Thoracic aorta (tissue), 2 donors: ENCODE measurements at regions not wholly inside any gene's neighbourhood (a gene's known extent, or its start where the extent isn't known, plus 50 kb on each side); places are given as distances from the start of the nearest gene placed in this dataset.

Experiments
- ATAC-seq: fragments of 150-250 bp; one replicate; pipeline ENCODE4 v1.8.0; 2017; ENCODE audit warnings: low read depth; ENCODE audit not compliant: insufficient number of reproducible peaks, low FRiP score
- DNase-seq: peaks from one replicate; pipeline ENCODE4 v3.0.0-alpha.2; 2020; ENCODE audit warnings: low spot score
- H3K27ac ChIP-seq, 2 donors: fragments of 200-600 bp; sonication (generic); 1 replicate in 1 of 2; 2 replicates in 1 of 2; pipeline ENCODE4 v1.5.1; 2016; ENCODE audit warnings: mild to moderate bottlenecking in 2 of 2, moderate library complexity in 2 of 2
- H3K27me3 ChIP-seq: fragments of 200-600 bp; sonication (generic); replicated peaks from 2 replicates; pipeline ENCODE4 v1.6.0; 2016; ENCODE audit warnings: mild to moderate bottlenecking; ENCODE audit not compliant: insufficient read depth
- H3K36me3 ChIP-seq: fragments of 200-600 bp; sonication (generic); one replicate; pipeline ENCODE4 v1.5.1; 2016
- H3K4me1 ChIP-seq, 2 donors: fragments of 200-600 bp; sonication (generic); 1 replicate in 1 of 2; 2 replicates in 1 of 2; pipeline versions ENCODE4 v1.5.1 to v1.6.0; 2016; ENCODE audit warnings: low read depth in 2 of 2, mild to moderate bottlenecking in 1 of 2; ENCODE audit not compliant: control insufficient read depth in 1 of 2
- H3K4me3 ChIP-seq: fragments of 200-600 bp; sonication (generic); 2 replicates; pipeline ENCODE4 v1.5.1; 2016; ENCODE audit warnings: mild to moderate bottlenecking
- H3K9me3 ChIP-seq: fragments of 200-600 bp; sonication (generic); 2 replicates; pipeline ENCODE4 v1.5.1; 2016
- TF ChIP-seq, protein P1 (sequence below): fragments of 200-600 bp; sonication (generic); IDR thresholded peaks from one replicate; pipeline ENCODE4 v1.5.1; 2019; ENCODE audit warnings: antibody characterized with exemption

DNA sequence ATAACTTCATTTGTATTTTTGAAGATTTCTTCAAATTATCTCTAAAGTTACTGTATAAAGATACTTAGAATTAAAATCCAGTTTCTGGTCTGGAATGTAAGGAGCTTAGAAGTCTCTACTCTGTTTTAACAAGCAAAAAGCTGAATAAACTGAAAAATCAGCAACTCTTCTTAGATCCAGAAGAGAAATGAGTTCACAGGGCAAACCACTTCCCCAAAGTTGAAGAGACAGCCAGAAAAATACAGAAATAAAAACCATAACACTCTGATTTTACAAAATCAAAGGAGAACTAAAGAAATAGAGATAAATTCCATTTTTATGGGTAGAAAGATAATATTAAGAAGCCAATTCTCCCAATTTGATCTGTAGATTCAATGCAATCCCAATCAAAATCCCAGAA is 1166.8 kb downstream of the ADGRL3 start:
- Histone ChIP-seq H3K27me3 (no peaks in the 10 kb centered on the region), H3K9me3 (no peaks in the 10 kb centered on the region), H3K36me3 (no peaks in the 10 kb centered on the region), H3K4me1 (no peaks in the 10 kb centered on the region), H3K27ac (no peak overlapping the region), H3K4me3 (no peak overlapping the region)
- ATAC-seq (no peak), DNase-seq (no peak)
- TF ChIP-seq, protein P1, sequence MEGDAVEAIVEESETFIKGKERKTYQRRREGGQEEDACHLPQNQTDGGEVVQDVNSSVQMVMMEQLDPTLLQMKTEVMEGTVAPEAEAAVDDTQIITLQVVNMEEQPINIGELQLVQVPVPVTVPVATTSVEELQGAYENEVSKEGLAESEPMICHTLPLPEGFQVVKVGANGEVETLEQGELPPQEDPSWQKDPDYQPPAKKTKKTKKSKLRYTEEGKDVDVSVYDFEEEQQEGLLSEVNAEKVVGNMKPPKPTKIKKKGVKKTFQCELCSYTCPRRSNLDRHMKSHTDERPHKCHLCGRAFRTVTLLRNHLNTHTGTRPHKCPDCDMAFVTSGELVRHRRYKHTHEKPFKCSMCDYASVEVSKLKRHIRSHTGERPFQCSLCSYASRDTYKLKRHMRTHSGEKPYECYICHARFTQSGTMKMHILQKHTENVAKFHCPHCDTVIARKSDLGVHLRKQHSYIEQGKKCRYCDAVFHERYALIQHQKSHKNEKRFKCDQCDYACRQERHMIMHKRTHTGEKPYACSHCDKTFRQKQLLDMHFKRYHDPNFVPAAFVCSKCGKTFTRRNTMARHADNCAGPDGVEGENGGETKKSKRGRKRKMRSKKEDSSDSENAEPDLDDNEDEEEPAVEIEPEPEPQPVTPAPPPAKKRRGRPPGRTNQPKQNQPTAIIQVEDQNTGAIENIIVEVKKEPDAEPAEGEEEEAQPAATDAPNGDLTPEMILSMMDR: no peak

- TF ChIP-seq, protein P1: no peak
- no peaks in the 10 kb centered on the region for H3K36me3 ChIP-seq
- no peaks in the 10 kb centered on the region for H3K27me3 ChIP-seq
- ATAC-seq: no peak
- no peaks in the 10 kb centered on the region for H3K9me3 ChIP-seq
- no peak overlapping the region for H3K27ac ChIP-seq
- H3K4me1 ChIP-seq: no peaks in the 10 kb centered on the region
- DNase-seq: no peak
- H3K4me3 ChIP-seq: no peak overlapping the region
These were observed 1160.0 kb downstream of the ADGRL3 start for GRCh38 chr4:62360156-62360545.

DNA sequence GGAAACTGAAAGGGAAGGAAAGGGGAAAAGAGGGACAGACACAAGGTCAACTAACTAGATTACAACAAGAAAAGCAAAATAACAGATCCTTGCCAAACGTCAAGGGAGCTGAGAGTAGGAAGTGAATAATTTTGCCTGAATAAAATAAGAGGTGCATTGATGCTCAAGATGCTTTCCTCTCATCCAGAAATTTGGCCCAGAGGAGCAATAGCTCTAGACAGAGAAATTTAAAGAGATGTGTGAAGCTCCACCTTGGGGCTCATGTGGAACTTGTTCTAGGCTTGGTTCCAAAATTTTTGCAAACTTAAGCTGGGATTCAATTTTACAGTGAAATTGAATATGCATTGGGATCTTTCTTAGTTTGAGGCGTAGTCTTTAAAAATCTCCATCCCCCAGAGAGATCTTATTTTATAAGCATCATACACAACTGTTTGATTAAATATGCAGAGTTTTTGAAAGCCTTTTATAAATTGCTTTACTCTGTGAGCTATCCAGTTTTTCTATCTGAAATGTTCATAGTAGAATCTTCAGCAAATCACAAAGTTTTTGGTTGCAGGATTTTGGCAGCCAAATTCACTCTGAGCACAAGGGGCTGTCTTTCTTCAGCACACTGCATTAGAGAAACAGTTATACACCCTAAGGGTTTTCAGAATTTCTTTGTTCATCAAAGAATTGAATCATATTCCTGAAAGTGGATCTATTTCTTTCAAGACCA is 1159.5 kb downstream of the ADGRL3 start:
- H3K4me3 ChIP-seq: no peak overlapping the region
- DNase-seq: no peak
- no peaks in the 10 kb centered on the region for H3K36me3 ChIP-seq
- no peaks in the 10 kb centered on the region for H3K27me3 ChIP-seq
- TF ChIP-seq, protein P1: no peak
- no peaks in the 10 kb centered on the region for H3K9me3 ChIP-seq
- no peak for ATAC-seq
- no peaks in the 10 kb centered on the region for H3K4me1 ChIP-seq
- H3K27ac ChIP-seq: no peak overlapping the region

- H3K27ac ChIP-seq: no peak overlapping the region
- TF ChIP-seq, protein P1: no peak
- no peak for DNase-seq
- no peak for ATAC-seq
- no peaks in the 10 kb centered on the region for H3K4me1 ChIP-seq
- no peak overlapping the region for H3K4me3 ChIP-seq
- H3K9me3 ChIP-seq: peaks cover 3% of the 10 kb centered on the region
- H3K36me3 ChIP-seq: no peaks in the 10 kb centered on the region
- H3K27me3 ChIP-seq: no peaks in the 10 kb centered on the region
These were observed 1144.8 kb downstream of the ADGRL3 start for GRCh38 chr4:62344915-62345314.

DNA sequence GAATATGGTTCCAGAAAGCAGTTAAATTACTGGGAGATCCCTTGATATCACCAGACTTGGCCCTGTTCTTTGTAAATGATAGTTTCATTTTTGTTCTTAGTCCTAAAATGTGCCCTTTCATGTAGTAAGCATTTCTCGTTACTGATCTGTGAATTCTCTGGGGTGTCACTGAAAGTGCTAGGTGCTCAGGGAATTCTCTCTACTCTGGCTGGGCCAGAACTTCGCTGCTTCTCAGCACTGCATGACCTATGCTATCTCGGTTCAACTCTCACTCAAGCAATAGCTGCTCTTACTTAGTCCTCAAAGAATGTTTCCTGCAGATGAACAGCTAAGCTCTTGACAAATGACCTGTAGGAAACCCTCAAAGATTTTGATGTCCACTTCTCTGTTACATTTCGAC is 1144.3 kb downstream of the ADGRL3 start:
- Histone ChIP-seq H3K4me3 (no peak overlapping the region), H3K4me1 (no peaks in the 10 kb centered on the region), H3K9me3 (peaks cover 3% of the 10 kb centered on the region), H3K36me3 (no peaks in the 10 kb centered on the region), H3K27ac (no peak overlapping the region), H3K27me3 (no peaks in the 10 kb centered on the region)
- ATAC-seq (no peak), DNase-seq (no peak)
- TF ChIP-seq, protein P1: no peak
